ENCODE measurements at regions not wholly inside any gene's neighbourhood (a gene's known extent, or its start where the extent isn't known, plus 50 kb on each side); places are given as distances from the start of the nearest gene placed in this dataset.

DNA sequence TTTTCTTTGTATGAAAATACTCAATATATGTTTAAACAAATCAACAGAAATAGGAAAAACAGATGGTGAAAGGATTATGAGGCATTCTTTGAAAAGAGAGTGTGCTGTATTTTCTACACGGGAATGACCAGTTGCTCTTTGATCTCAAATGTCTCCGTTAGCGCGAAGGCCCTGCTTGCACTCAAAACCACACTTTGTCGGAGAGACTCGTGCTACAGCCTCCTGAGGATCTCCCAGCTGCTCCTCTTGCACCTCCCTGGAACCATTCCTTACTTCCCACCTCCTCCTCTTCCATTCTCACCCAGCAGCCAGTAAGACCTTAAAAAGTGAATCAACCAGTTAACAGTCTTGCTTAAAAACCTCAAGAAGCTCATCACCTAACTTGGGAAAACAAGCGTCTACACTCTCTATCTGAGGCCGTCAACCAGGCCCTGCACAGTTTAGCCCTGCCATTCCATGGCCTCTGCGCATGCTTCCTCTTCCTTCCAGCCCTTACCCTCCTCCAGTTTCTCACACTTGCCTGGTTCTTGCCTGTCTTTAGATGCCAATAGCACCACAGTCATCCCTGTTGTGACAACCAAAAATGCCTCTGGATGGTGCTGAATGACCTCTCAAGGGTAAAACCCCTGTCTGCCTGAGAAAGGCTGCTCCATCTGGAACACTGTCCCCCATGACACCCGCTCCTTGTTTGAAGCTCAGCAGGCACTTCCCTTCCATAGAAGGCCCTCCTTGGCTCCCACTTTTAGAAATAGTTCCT lies 594.7 kb upstream of the WWC1 start:
- POLR2A ChIA-PET = no interaction called here
- no TSS peak for BruUV-seq (replicated peaks)
- H3K27me3 ChIP-seq (ENCODE audit: control insufficient read depth in 1 of 2, insufficient read depth in 2 of 2, low read length in 2 of 2) = no peaks in the 10 kb centered on the region
- CTCF ChIA-PET (ENCODE audit: low intra/inter-chr PET ratio, low total read pairs) = no interaction called here
- DNase-seq (ENCODE audit: low spot score) = no peak
- intact Hi-C loops (cut with micrococcal nuclease; ENCODE audit: unreplicated experiment) (no loop called here), in situ Hi-C loops (cut with HindIII; ENCODE audit: extremely low pct_ligation_motif_present, low pct_unique_long_range_greater_than_20kb) (no loop called here)
- H3K4me2 ChIP-seq (ENCODE audit: low read depth, low read length) = no peak overlapping the region
- WGBS (ENCODE audit: low lambda C conversion rate) = 27% methylated on average over 10 of the region's 10 CpGs
- FAIRE-seq = no peak
- H3K9me3 ChIP-seq (ENCODE audit: low read length) = no peaks in the 10 kb centered on the region
- no peaks in the 10 kb centered on the region for H3K36me3 ChIP-seq (replicated peaks in 1 of 2; ENCODE audit: control insufficient read depth in 1 of 2, insufficient read depth in 2 of 2, low read length in 2 of 2)
- no peak overlapping the region for H2AFZ ChIP-seq (ENCODE audit: low read length)
- H3K4me3 ChIP-seq (replicated peaks in 1 of 3; ENCODE audit: insufficient read depth in 1 of 3, low read depth in 2 of 3, low read length in 3 of 3) = no peak overlapping the region
- no peaks in the 10 kb centered on the region for H3K4me1 ChIP-seq (ENCODE audit: insufficient read depth, low read length)
- no peak overlapping the region for H3K9ac ChIP-seq (ENCODE audit: insufficient read depth, low read depth, low read length)
- no peaks in the 10 kb centered on the region for H3K79me2 ChIP-seq (ENCODE audit: insufficient read depth, low read length)
- no peak overlapping the region for H3K27ac ChIP-seq (ENCODE audit: extremely low read length, insufficient read depth, low read length)
- no peaks in the 10 kb centered on the region for H4K20me1 ChIP-seq (ENCODE audit: insufficient read depth, low read length)
- no peak for ATAC-seq
- TF ChIP-seq KLF16 (CRISPR knock-in tag; IDR thresholded peaks at IDR 0.05) (no peak), RFX3 (CRISPR knock-in tag; IDR thresholded peaks at IDR 0.05) (no peak), SP140L (CRISPR knock-in tag; IDR thresholded peaks at IDR 0.05; ENCODE audit: borderline replicate concordance) (no peak), FIP1L1 (IDR thresholded peaks at IDR 0.05; ENCODE audit: borderline replicate concordance, insufficient read depth, low read depth, low read length) (no peak), ZNF556 (CRISPR knock-in tag; IDR thresholded peaks at IDR 0.05; ENCODE audit: borderline replicate concordance) (no peak), FOXK1 (CRISPR knock-in tag; IDR thresholded peaks at IDR 0.05; ENCODE audit: borderline replicate concordance, low read depth) (no peak), ELF1 (CRISPR knock-in tag; IDR thresholded peaks at IDR 0.05) (no peak), MEIS2 (CRISPR knock-in tag; IDR thresholded peaks at IDR 0.05) (no peak), ZBTB8A (CRISPR knock-in tag; IDR thresholded peaks at IDR 0.05; ENCODE audit: borderline replicate concordance, low read depth) (no peak), SIN3A (IDR thresholded peaks at IDR 0.05; ENCODE audit: borderline replicate concordance, low read depth, low read length) (no peak)
- TF ChIP-seq, protein P1, sequence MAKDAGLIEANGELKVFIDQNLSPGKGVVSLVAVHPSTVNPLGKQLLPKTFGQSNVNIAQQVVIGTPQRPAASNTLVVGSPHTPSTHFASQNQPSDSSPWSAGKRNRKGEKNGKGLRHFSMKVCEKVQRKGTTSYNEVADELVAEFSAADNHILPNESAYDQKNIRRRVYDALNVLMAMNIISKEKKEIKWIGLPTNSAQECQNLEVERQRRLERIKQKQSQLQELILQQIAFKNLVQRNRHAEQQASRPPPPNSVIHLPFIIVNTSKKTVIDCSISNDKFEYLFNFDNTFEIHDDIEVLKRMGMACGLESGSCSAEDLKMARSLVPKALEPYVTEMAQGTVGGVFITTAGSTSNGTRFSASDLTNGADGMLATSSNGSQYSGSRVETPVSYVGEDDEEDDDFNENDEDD (CRISPR knock-in tag; IDR thresholded peaks at IDR 0.05; ENCODE audit: borderline replicate concordance) = no peak
- TF ChIP-seq, protein P2, sequence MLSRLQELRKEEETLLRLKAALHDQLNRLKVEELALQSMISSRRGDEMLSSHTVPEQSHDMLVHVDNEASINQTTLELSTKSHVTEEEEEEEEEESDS (CRISPR knock-in tag; IDR thresholded peaks at IDR 0.05; ENCODE audit: borderline replicate concordance) = no peak
- TF ChIP-seq, protein P3, sequence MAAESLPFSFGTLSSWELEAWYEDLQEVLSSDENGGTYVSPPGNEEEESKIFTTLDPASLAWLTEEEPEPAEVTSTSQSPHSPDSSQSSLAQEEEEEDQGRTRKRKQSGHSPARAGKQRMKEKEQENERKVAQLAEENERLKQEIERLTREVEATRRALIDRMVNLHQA (CRISPR knock-in tag; IDR thresholded peaks at IDR 0.05) = no peak
- TF ChIP-seq, protein P4, sequence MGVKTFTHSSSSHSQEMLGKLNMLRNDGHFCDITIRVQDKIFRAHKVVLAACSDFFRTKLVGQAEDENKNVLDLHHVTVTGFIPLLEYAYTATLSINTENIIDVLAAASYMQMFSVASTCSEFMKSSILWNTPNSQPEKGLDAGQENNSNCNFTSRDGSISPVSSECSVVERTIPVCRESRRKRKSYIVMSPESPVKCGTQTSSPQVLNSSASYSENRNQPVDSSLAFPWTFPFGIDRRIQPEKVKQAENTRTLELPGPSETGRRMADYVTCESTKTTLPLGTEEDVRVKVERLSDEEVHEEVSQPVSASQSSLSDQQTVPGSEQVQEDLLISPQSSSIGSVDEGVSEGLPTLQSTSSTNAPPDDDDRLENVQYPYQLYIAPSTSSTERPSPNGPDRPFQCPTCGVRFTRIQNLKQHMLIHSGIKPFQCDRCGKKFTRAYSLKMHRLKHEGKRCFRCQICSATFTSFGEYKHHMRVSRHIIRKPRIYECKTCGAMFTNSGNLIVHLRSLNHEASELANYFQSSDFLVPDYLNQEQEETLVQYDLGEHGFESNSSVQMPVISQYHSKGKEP (CRISPR knock-in tag; IDR thresholded peaks at IDR 0.05) = no peak
- TF ChIP-seq, protein P5, sequence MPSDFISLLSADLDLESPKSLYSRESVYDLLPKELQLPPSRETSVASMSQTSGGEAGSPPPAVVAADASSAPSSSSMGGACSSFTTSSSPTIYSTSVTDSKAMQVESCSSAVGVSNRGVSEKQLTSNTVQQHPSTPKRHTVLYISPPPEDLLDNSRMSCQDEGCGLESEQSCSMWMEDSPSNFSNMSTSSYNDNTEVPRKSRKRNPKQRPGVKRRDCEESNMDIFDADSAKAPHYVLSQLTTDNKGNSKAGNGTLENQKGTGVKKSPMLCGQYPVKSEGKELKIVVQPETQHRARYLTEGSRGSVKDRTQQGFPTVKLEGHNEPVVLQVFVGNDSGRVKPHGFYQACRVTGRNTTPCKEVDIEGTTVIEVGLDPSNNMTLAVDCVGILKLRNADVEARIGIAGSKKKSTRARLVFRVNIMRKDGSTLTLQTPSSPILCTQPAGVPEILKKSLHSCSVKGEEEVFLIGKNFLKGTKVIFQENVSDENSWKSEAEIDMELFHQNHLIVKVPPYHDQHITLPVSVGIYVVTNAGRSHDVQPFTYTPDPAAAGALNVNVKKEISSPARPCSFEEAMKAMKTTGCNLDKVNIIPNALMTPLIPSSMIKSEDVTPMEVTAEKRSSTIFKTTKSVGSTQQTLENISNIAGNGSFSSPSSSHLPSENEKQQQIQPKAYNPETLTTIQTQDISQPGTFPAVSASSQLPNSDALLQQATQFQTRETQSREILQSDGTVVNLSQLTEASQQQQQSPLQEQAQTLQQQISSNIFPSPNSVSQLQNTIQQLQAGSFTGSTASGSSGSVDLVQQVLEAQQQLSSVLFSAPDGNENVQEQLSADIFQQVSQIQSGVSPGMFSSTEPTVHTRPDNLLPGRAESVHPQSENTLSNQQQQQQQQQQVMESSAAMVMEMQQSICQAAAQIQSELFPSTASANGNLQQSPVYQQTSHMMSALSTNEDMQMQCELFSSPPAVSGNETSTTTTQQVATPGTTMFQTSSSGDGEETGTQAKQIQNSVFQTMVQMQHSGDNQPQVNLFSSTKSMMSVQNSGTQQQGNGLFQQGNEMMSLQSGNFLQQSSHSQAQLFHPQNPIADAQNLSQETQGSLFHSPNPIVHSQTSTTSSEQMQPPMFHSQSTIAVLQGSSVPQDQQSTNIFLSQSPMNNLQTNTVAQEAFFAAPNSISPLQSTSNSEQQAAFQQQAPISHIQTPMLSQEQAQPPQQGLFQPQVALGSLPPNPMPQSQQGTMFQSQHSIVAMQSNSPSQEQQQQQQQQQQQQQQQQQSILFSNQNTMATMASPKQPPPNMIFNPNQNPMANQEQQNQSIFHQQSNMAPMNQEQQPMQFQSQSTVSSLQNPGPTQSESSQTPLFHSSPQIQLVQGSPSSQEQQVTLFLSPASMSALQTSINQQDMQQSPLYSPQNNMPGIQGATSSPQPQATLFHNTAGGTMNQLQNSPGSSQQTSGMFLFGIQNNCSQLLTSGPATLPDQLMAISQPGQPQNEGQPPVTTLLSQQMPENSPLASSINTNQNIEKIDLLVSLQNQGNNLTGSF (CRISPR knock-in tag; IDR thresholded peaks at IDR 0.05) = no peak
